ENCODE measurements at regions not wholly inside any gene's neighbourhood (a gene's known extent, or its start where the extent isn't known, plus 50 kb on each side); places are given as distances from the start of the nearest gene placed in this dataset.

GRCh38 chrX:42952621-42953020, 174.7 kb upstream of the PPP1R2C start:
- no peak for DNase-seq (ENCODE audit: low read depth, low spot score)
- TF ChIP-seq FOXP2 (optimal IDR thresholded peaks at IDR 0.05; ENCODE audit: control extremely low read depth, extremely low read length, insufficient read depth) (no peak), EZH2 (IDR thresholded peaks at IDR 0.05) (no peak), POLR2AphosphoS5 (IDR thresholded peaks at IDR 0.05; ENCODE audit: borderline replicate concordance, low read depth, low read length) (no peak)
- Histone ChIP-seq H3K36me3 (ENCODE audit: insufficient read depth, low read length) (no peaks in the 10 kb centered on the region), H3K9ac (ENCODE audit: insufficient read length) (no peak overlapping the region), H3K9me3 (ENCODE audit: low read depth, low read length) (no peaks in the 10 kb centered on the region), H3K27ac (no peak overlapping the region), H3K4me3 (no peak overlapping the region)

- TF ChIP-seq FOXP2 (optimal IDR thresholded peaks at IDR 0.05; ENCODE audit: control extremely low read depth, extremely low read length, insufficient read depth) (no peak), EZH2 (IDR thresholded peaks at IDR 0.05) (no peak), POLR2AphosphoS5 (IDR thresholded peaks at IDR 0.05; ENCODE audit: borderline replicate concordance, low read depth, low read length) (no peak)
- Histone ChIP-seq H3K4me3 (no peak overlapping the region), H3K9ac (ENCODE audit: insufficient read length) (no peak overlapping the region), H3K9me3 (ENCODE audit: low read depth, low read length) (no peaks in the 10 kb centered on the region), H3K27ac (no peak overlapping the region), H3K36me3 (ENCODE audit: insufficient read depth, low read length) (no peaks in the 10 kb centered on the region)
- no peak for DNase-seq (ENCODE audit: low read depth, low spot score)
Measured at GRCh38 chrX:42954880-42955279, 176.9 kb upstream of the PPP1R2C start.

- Histone ChIP-seq H3K4me3 (no peak overlapping the region), H3K9ac (ENCODE audit: insufficient read length) (no peak overlapping the region), H3K36me3 (ENCODE audit: insufficient read depth, low read length) (no peaks in the 10 kb centered on the region), H3K27ac (no peak overlapping the region), H3K9me3 (ENCODE audit: low read depth, low read length) (no peaks in the 10 kb centered on the region)
- DNase-seq (ENCODE audit: low read depth, low spot score): no peak
- TF ChIP-seq EZH2 (IDR thresholded peaks at IDR 0.05) (no peak), FOXP2 (optimal IDR thresholded peaks at IDR 0.05; ENCODE audit: control extremely low read depth, extremely low read length, insufficient read depth) (no peak), POLR2AphosphoS5 (IDR thresholded peaks at IDR 0.05; ENCODE audit: borderline replicate concordance, low read depth, low read length) (no peak)
Measured at GRCh38 chrX:42955349-42955748, 177.4 kb upstream of the PPP1R2C start.

GRCh38 chrX:42967681-42968300, 189.8 kb upstream of the PPP1R2C start:
- H3K9me3 ChIP-seq (ENCODE audit: low read depth, low read length): no peaks in the 10 kb centered on the region
- no peak overlapping the region for H3K4me3 ChIP-seq
- no peak overlapping the region for H3K27ac ChIP-seq
- TF ChIP-seq EZH2 (IDR thresholded peaks at IDR 0.05) (no peak), POLR2AphosphoS5 (IDR thresholded peaks at IDR 0.05; ENCODE audit: borderline replicate concordance, low read depth, low read length) (no peak), FOXP2 (optimal IDR thresholded peaks at IDR 0.05; ENCODE audit: control extremely low read depth, extremely low read length, insufficient read depth) (no peak)
- H3K36me3 ChIP-seq (ENCODE audit: insufficient read depth, low read length): no peaks in the 10 kb centered on the region
- H3K9ac ChIP-seq (ENCODE audit: insufficient read length): no peak overlapping the region
- no peak for DNase-seq (ENCODE audit: low read depth, low spot score)

- Histone ChIP-seq H3K4me3 (no peak overlapping the region), H3K27ac (no peak overlapping the region), H3K36me3 (ENCODE audit: insufficient read depth, low read length) (no peaks in the 10 kb centered on the region), H3K9me3 (ENCODE audit: low read depth, low read length) (no peaks in the 10 kb centered on the region), H3K9ac (ENCODE audit: insufficient read length) (no peak overlapping the region)
- TF ChIP-seq EZH2 (IDR thresholded peaks at IDR 0.05) (no peak), FOXP2 (optimal IDR thresholded peaks at IDR 0.05; ENCODE audit: control extremely low read depth, extremely low read length, insufficient read depth) (no peak), POLR2AphosphoS5 (IDR thresholded peaks at IDR 0.05; ENCODE audit: borderline replicate concordance, low read depth, low read length) (no peak)
- no peak for DNase-seq (ENCODE audit: low read depth, low spot score)
Measured at GRCh38 chrX:42973321-42973720, 195.4 kb upstream of the PPP1R2C start.

GRCh38 chrX:42975906-42976305, 197.9 kb upstream of the PPP1R2C start:
- Histone ChIP-seq H3K27ac (no peak overlapping the region), H3K36me3 (ENCODE audit: insufficient read depth, low read length) (no peaks in the 10 kb centered on the region), H3K9me3 (ENCODE audit: low read depth, low read length) (no peaks in the 10 kb centered on the region), H3K4me3 (no peak overlapping the region), H3K9ac (ENCODE audit: insufficient read length) (no peak overlapping the region)
- DNase-seq (ENCODE audit: low read depth, low spot score): no peak
- no peak for TF ChIP-seq FOXP2 (optimal IDR thresholded peaks at IDR 0.05; ENCODE audit: control extremely low read depth, extremely low read length, insufficient read depth)
- no peak for TF ChIP-seq EZH2 (IDR thresholded peaks at IDR 0.05)
- no peak for TF ChIP-seq POLR2AphosphoS5 (IDR thresholded peaks at IDR 0.05; ENCODE audit: borderline replicate concordance, low read depth, low read length)

GRCh38 chrX:42976746-42977366, 198.9 kb upstream of the PPP1R2C start:
- DNase-seq (ENCODE audit: low read depth, low spot score): no peak
- TF ChIP-seq POLR2AphosphoS5 (IDR thresholded peaks at IDR 0.05; ENCODE audit: borderline replicate concordance, low read depth, low read length) (no peak), FOXP2 (optimal IDR thresholded peaks at IDR 0.05; ENCODE audit: control extremely low read depth, extremely low read length, insufficient read depth) (no peak), EZH2 (IDR thresholded peaks at IDR 0.05) (no peak)
- H3K27ac ChIP-seq: no peak overlapping the region
- no peak overlapping the region for H3K4me3 ChIP-seq
- H3K9me3 ChIP-seq (ENCODE audit: low read depth, low read length): no peaks in the 10 kb centered on the region
- no peaks in the 10 kb centered on the region for H3K36me3 ChIP-seq (ENCODE audit: insufficient read depth, low read length)
- H3K9ac ChIP-seq (ENCODE audit: insufficient read length): no peak overlapping the region

- TF ChIP-seq FOXP2 (optimal IDR thresholded peaks at IDR 0.05; ENCODE audit: control extremely low read depth, extremely low read length, insufficient read depth): no peak
- no peak for TF ChIP-seq POLR2AphosphoS5 (IDR thresholded peaks at IDR 0.05; ENCODE audit: borderline replicate concordance, low read depth, low read length)
- no peak for TF ChIP-seq EZH2 (IDR thresholded peaks at IDR 0.05)
- no peak for DNase-seq (ENCODE audit: low read depth, low spot score)
- no peak overlapping the region for H3K9ac ChIP-seq (ENCODE audit: insufficient read length)
Measured at GRCh38 chrX:42978655-42979379, 200.9 kb upstream of the PPP1R2C start.

More at GRCh38 chrX:42978655-42979379, 200.9 kb upstream of the PPP1R2C start:
- no peak overlapping the region for H3K27ac ChIP-seq
- H3K36me3 ChIP-seq (ENCODE audit: insufficient read depth, low read length): no peaks in the 10 kb centered on the region
- no peak overlapping the region for H3K4me3 ChIP-seq
- no peaks in the 10 kb centered on the region for H3K9me3 ChIP-seq (ENCODE audit: low read depth, low read length)

Data from SK-N-MC (cell line).